Heart right ventricle (tissue), 16 donors: ENCODE measurements at regions not wholly inside any gene's neighbourhood (a gene's known extent, or its start where the extent isn't known, plus 50 kb on each side); places are given as distances from the start of the nearest gene placed in this dataset.

Experiments
- ATAC-seq, 8 donors: fragments of 200-7000 bp; cut with Tn5 transposase; one replicate each; pipeline ENCODE4 v1.9.1; 2020; ENCODE audit warnings: mild to moderate bottlenecking in 8 of 8, moderate library complexity in 8 of 8, moderate number of reproducible peaks in 1 of 8
- DNase-seq, 2 donors: peaks; one replicate each; pipeline ENCODE4 v3.0.0-alpha.2; 2020
- H3K27ac ChIP-seq, 10 donors: fragments of 200-600 bp; sonication (generic) in 2 of 10; one replicate each; pipeline versions ENCODE4 v1.5.0 to v1.8.0; 2020 to 2022; ENCODE audit warnings: mild to moderate bottlenecking in 3 of 10
- H3K27me3 ChIP-seq, 7 donors: fragments of 200-600 bp; one replicate each; pipeline ENCODE4 v1.8.0; 2021 to 2022; ENCODE audit warnings: mild to moderate bottlenecking in 2 of 7
- H3K36me3 ChIP-seq, 9 donors: fragments of 200-600 bp; sonication (generic) in 1 of 9; one replicate each; pipeline versions ENCODE4 v1.5.0 to v1.8.0; 2020 to 2022; ENCODE audit warnings: mild to moderate bottlenecking in 2 of 9
- H3K4me1 ChIP-seq, 9 donors: fragments of 200-600 bp; sonication (generic) in 1 of 9; one replicate each; pipeline versions ENCODE4 v1.5.0 to v1.8.0; 2020 to 2022; ENCODE audit warnings: mild to moderate bottlenecking in 4 of 9
- H3K4me3 ChIP-seq, 10 donors: fragments of 200-600 bp; sonication (generic) in 2 of 10; one replicate each; pipeline versions ENCODE4 v1.5.0 to v1.8.0; 2020 to 2022; ENCODE audit warnings: mild to moderate bottlenecking in 7 of 10, moderate library complexity in 2 of 10
- H3K9me3 ChIP-seq, 11 donors: fragments of 200-600 bp in 10 of 11; sonication (generic) in 2 of 11; one replicate each; pipeline versions ENCODE4 v1.5.0 to v1.8.0; 2013 to 2022; ENCODE audit warnings: mild to moderate bottlenecking in 2 of 11, control low read depth in 1 of 11, moderate library complexity in 1 of 11
- CTCF ChIP-seq, 9 donors: fragments of 200-600 bp; sonication (generic) in 2 of 9; IDR thresholded peaks; one replicate each; pipeline versions ENCODE4 v1.5.0 to v1.8.0; 2021 to 2022; ENCODE audit warnings: antibody characterized with exemption in 9 of 9, mild to moderate bottlenecking in 5 of 9, moderate library complexity in 1 of 9
- WGBS, 2 donors: extraction: QIAGEN DNeasy Blood & Tissue Kit; methylation state at CpG; one replicate each; pipeline ENCODE4 v1.1.7; 2013; ENCODE audit warnings: inconsistent platforms in 1 of 2; 5-methylcytosine and 5-hydroxymethylcytosine counted together
- intact Hi-C, 10 donors: fragments of 100-400 bp; cut with DNase I; formaldehyde crosslinking; loops; one replicate each; pipeline versions ENCODE4 v1.11.1 to v1.14.2; 2022
- donor health status: Arrhythmogenic right ventricular cardiomyopathy.
- donor health status: ischemic (EF 13 %, LVEDD 7.1; RV severe dilation, severe dysfunction).
- donor health status: healthy with polysubstance abuse.
- donor health status: DM: no; HTN: yes; CAD: no.
- donor health status: DM: no; HTN: no; CAD: no.
- donor health status: ischemic (EF 25% LVEDD 6.9; RV normal size, moderate dysfunction).
- donor health status: ischemic (EF 25% LVEDD 5.7; RV mildly dilated, moderate dysfunction).
- donor health status: healthy.
- donor health status: DM: yes; HTN: yes; CAD: no.
- donor health status: Ischemic cardiomyopathy.
- donor health status: ischemic (EF 35%, LVEDD 5.7; RV mildly dilated, moderate dysfunction).
- donor health status: nonischemic (EF 11% LVEDD 7.7; RV severe dilation, severe dysfunction).
- donor health status: DM: yes; HTN: yes; CAD: no.
- donor health status: PGD.
- donor health status: ischemic (EF 29% LVEDD 5.4; RV normal size, mild dysfunction).
- donor health status: nonischemic (EF 23%, LVEDD 6.1; RV moderate dilation, normal function).

- intact Hi-C loops: no loop called here
- Histone ChIP-seq H3K4me1 (no peaks in the 10 kb centered on the region), H3K4me3 (no peak overlapping the region), H3K9me3 (peaks cover 0 to 11% (median 0%) of the 10 kb centered on the region in 11 donors), H3K36me3 (no peaks in the 10 kb centered on the region), H3K27ac (no peak overlapping the region), H3K27me3 (no peaks in the 10 kb centered on the region)
- ATAC-seq (no peak), DNase-seq (no peak)
- no peak for TF ChIP-seq CTCF (IDR thresholded peaks at IDR 0.05)
These were observed 605.6 kb upstream of the TEX47 start for GRCh38 chr7:89401099-89401498.

GRCh38 chr7:89401690-89402089 lies 606.2 kb upstream of the TEX47 start:
- intact Hi-C loops: no loop called here
- H3K36me3 ChIP-seq: no peaks in the 10 kb centered on the region
- no peak for DNase-seq
- ATAC-seq: no peak
- H3K4me1 ChIP-seq: no peaks in the 10 kb centered on the region
- TF ChIP-seq CTCF (IDR thresholded peaks at IDR 0.05): no peak
- no peak overlapping the region for H3K4me3 ChIP-seq
- WGBS, 2 donors: 54 to 72% methylated on average over 4 of the region's 4 CpGs
- H3K27me3 ChIP-seq: no peaks in the 10 kb centered on the region
- H3K27ac ChIP-seq: no peak overlapping the region
- H3K9me3 ChIP-seq: peaks cover 0 to 11% (median 0%) of the 10 kb centered on the region in 11 donors

GRCh38 chr7:89451911-89452310 lies 656.4 kb upstream of the TEX47 start:
- intact Hi-C loops: no loop called here
- no peak for ATAC-seq
- Histone ChIP-seq H3K4me1 (no peaks in the 10 kb centered on the region), H3K27ac (no peak overlapping the region), H3K9me3 (peaks cover 0 to 2% (median 0%) of the 10 kb centered on the region in 11 donors), H3K36me3 (no peaks in the 10 kb centered on the region), H3K27me3 (no peaks in the 10 kb centered on the region), H3K4me3 (no peak overlapping the region)
- no peak for DNase-seq
- no peak for TF ChIP-seq CTCF (IDR thresholded peaks at IDR 0.05)

- no peak for TF ChIP-seq CTCF (IDR thresholded peaks at IDR 0.05)
These were observed 661.0 kb upstream of the TEX47 start for GRCh38 chr7:89456556-89456955.

GRCh38 chr7:89458114-89458513 lies 662.6 kb upstream of the TEX47 start:
- no peak overlapping the region for H3K27ac ChIP-seq
- H3K4me1 ChIP-seq: no peaks in the 10 kb centered on the region
- no peaks in the 10 kb centered on the region for H3K36me3 ChIP-seq
- TF ChIP-seq CTCF (IDR thresholded peaks at IDR 0.05): no peak
- no peak for ATAC-seq
- no peak for DNase-seq
- H3K9me3 ChIP-seq: peaks cover 0 to 8% (median 0%) of the 10 kb centered on the region in 11 donors
- H3K4me3 ChIP-seq: no peak overlapping the region
- no peaks in the 10 kb centered on the region for H3K27me3 ChIP-seq
- WGBS, 2 donors: 67 to 76% methylated on average over 3 of the region's 3 CpGs
- intact Hi-C loops: no loop called here

More at GRCh38 chr7:89456556-89456955, 661.0 kb upstream of the TEX47 start:
- no peak overlapping the region for H3K4me3 ChIP-seq
- ATAC-seq (no peak), DNase-seq (no peak)
- H3K36me3 ChIP-seq: no peaks in the 10 kb centered on the region
- 57 to 62% methylated on average over 1 of the region's 1 CpG for WGBS, 2 donors
- intact Hi-C loops: no loop called here
- H3K9me3 ChIP-seq: peaks cover 0 to 8% (median 0%) of the 10 kb centered on the region in 11 donors
- no peaks in the 10 kb centered on the region for H3K4me1 ChIP-seq
- no peaks in the 10 kb centered on the region for H3K27me3 ChIP-seq
- H3K27ac ChIP-seq: no peak overlapping the region
